ENCODE measurements at regions not wholly inside any gene's neighbourhood (a gene's known extent, or its start where the extent isn't known, plus 50 kb on each side); places are given as distances from the start of the nearest gene placed in this dataset.

DNA sequence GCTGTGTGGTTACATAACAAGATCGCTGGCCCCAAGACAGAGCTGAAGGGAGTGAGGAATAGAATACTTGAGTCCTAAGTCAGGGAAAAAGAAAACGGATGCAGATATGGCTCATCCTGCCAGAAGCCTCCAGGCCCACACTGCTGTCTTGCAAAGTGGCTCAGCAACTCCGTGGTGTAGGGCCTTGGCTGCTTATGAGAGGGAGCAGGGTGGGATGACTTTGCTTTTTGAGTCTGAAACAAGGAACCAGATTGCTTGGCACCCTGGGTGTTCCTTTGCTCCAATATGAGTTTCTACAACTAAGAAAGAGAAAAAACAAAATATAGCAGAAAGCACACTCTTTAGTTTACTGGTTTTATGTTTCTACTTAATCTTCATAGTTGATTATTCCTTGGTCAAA is 193.8 kb upstream of the WDR11 start:
- no peak overlapping the region for H3K27ac ChIP-seq
- TF ChIP-seq, protein P1, sequence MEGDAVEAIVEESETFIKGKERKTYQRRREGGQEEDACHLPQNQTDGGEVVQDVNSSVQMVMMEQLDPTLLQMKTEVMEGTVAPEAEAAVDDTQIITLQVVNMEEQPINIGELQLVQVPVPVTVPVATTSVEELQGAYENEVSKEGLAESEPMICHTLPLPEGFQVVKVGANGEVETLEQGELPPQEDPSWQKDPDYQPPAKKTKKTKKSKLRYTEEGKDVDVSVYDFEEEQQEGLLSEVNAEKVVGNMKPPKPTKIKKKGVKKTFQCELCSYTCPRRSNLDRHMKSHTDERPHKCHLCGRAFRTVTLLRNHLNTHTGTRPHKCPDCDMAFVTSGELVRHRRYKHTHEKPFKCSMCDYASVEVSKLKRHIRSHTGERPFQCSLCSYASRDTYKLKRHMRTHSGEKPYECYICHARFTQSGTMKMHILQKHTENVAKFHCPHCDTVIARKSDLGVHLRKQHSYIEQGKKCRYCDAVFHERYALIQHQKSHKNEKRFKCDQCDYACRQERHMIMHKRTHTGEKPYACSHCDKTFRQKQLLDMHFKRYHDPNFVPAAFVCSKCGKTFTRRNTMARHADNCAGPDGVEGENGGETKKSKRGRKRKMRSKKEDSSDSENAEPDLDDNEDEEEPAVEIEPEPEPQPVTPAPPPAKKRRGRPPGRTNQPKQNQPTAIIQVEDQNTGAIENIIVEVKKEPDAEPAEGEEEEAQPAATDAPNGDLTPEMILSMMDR (conservative IDR thresholded peaks at IDR 0.05), result no peak

DNA sequence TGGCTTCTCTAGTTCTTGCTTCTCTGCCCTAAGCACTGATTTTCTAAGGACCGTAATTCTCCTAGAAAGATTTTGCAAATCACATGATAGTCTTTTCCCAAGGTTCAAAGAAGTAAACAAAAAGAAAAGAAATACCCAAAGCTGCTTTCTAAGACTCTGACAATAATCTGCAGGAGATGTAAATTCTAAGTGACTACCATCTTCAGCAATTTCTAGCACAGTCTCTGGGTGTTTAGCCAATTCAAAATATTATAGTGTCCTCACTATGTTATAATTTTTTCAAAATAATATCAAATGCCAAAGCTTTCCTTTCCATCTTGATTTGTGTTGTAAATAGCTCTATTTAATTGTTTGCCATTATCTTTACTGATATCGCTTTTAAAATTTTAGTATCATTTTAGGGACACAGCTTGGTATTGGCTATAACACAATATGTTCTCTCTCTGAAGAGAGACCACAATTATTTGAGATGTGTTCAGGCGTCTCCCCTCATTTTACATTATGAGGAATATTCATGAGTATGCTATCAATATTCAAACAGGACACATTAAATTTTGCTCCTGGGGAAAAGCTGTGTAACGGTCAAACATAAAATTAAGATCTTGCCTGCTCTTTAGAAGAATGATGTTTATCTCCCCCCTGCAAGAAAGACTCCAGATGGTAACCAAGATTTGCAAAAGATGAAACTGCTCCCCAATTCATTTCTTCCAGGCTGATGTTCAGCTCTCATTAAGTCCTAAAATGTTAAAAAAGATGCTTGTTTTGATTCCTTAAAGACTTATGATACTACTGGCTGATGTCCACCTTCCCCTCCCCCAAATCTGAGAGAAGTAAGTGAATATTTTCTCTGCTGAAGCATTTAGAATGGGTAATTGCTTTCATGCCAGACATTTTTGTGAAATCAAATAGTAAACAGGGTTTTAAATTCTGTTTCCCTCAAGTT is 191.9 kb upstream of the WDR11 start:
- H3K27ac ChIP-seq, result no peak overlapping the region
- TF ChIP-seq, protein P1 (conservative IDR thresholded peaks at IDR 0.05), result no peak

DNA sequence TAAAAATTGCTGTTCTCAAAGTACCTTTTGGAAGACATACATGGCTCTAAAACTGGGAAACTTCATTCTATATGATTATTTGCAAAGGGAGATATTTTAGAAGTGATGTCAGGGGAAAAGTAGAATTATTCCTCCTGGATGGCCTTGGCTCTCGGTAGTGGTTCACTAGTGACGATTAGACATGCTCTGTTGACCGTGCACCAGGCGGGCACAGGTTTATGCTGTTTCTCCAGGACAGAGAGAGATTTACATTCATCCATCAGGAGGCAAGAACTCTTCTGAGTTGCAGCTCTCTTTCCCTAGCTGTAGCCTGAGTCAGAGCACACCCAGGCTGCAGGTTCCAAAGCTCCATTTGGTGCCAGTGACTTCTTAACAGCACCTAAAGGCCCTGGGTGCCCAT is 184.9 kb upstream of the WDR11 start:
- no peak overlapping the region for H3K27ac ChIP-seq
- TF ChIP-seq, protein P1 (conservative IDR thresholded peaks at IDR 0.05), result no peak

DNA sequence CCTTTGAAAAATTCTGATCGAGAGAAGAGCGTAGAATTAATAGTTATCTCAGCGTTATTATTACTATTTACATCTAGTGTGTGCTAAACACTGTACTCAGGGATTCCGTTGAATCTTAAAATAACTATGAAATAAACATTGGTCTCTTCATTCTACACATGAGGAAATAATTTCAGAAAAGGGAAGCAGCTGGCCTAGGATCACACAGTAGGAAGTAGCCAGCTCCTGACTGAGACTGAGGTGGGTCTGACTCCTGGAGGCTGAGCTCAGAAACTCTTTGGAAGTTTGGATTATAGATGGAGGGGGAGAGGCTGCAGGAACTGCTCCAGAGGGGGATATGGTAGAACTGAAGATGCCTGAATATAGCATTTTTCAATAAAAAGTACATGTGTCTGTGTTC is 183.9 kb upstream of the WDR11 start:
- no peak overlapping the region for H3K27ac ChIP-seq
- TF ChIP-seq, protein P1 (conservative IDR thresholded peaks at IDR 0.05), result no peak

DNA sequence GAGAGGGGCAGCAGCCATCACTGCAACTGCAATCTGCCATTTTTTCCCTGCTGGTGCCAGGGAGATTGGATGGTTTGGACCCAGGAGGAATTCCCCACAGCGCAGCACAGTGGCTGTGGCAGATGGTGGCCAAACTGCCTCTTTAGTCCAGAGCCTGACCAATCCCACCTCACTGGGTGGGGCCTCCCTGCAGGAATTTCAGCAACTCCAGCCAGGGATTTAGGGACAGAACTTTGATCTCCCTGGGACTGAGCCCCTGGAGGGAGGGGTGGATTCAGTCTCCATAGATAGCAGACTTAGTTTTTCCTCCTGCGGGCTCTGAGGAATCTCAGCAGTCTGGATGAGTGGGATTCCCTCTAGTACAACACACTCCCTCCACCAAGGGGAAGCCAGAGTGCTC is 179.7 kb upstream of the WDR11 start:
- TF ChIP-seq, protein P1 (conservative IDR thresholded peaks at IDR 0.05), result no peak
- H3K27ac ChIP-seq, result no peak overlapping the region

DNA sequence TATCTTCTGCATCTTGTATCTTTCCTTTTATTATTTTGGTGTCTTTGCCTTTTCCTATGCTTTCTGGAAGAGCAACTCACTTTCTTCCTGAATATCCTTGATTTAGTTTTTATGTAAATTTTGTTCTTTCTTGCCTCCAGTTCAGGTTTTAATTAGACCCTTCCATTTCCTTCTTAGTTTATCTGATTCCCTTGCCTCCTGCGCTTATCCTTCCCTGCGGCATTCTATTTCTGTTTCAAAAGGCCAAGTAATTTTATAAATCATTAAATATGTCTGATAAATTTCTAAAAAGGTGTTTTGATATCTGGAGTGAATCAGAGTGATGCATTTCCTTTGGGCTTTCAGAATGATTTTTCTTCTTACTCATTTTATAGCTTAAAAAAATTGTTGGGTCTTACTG is 167.7 kb upstream of the WDR11 start:
- no peak overlapping the region for H3K27ac ChIP-seq
- TF ChIP-seq, protein P1 (conservative IDR thresholded peaks at IDR 0.05), result no peak

DNA sequence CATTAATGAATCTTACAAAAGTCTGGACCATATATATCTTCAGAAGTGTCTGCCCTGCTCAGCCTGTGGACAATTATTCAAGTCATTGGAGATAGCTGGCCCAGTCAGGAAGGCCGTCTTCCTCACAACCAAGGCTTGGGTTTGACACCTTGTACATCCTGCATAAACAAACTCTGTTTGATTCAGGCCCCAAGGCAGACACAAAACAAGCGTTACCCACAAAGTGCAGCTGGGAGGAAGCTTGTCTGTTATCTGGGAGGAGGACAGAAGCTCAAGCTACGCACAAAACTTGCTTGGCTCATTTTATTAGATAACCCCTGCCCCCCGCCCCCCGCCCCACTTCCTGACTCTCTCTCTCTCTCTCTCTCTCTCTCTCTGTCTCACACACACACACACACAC is 166.9 kb upstream of the WDR11 start:
- H3K27ac ChIP-seq, result no peak overlapping the region
- TF ChIP-seq, protein P1 (conservative IDR thresholded peaks at IDR 0.05), result no peak

All from VCaP (cell line).